Prostate gland (tissue), 2 donors: ENCODE measurements at regions not wholly inside any gene's neighbourhood (a gene's known extent, or its start where the extent isn't known, plus 50 kb on each side); places are given as distances from the start of the nearest gene placed in this dataset.

Experiments used
- DNase-seq: peaks from one replicate; pipeline ENCODE4 v3.0.0-alpha.2; 2019; ENCODE audit warnings: low spot score
- H3K27ac ChIP-seq, 2 donors: fragments of 200-600 bp; sonication (generic); 2 replicates each; pipeline ENCODE4 v1.5.1; 2017 to 2019
- H3K27me3 ChIP-seq: fragments of 200-600 bp; sonication (generic); replicated peaks from 2 replicates; pipeline ENCODE4 v1.5.1; 2019; ENCODE audit not compliant: insufficient read depth
- H3K36me3 ChIP-seq, 2 donors: fragments of 200-600 bp; sonication (generic); 1 replicate in 1 of 2; 2 replicates in 1 of 2; pipeline versions ENCODE4 v1.5.1 to v1.8.1; 2017 to 2019
- H3K4me1 ChIP-seq: fragments of 200-600 bp; sonication (generic); replicated peaks from 2 replicates; pipeline ENCODE4 v1.5.1; 2019
- H3K4me3 ChIP-seq, 2 donors: fragments of 200-600 bp; sonication (generic); 2 replicates each; pipeline ENCODE4 v1.5.1; 2017 to 2019
- H3K9me3 ChIP-seq: fragments of 200-600 bp; sonication (generic); 2 replicates; pipeline ENCODE4 v1.5.1; 2017
- POLR2A ChIP-seq: fragments of 450-650 bp; IDR thresholded peaks from one replicate; pipeline ENCODE4 v1.6.1; 2016; ENCODE audit warnings: antibody characterized with exemption, mild to moderate bottlenecking
- POLR2AphosphoS5 ChIP-seq: sonication (generic); formaldehyde crosslinking; IDR thresholded peaks from one replicate; pipeline ENCODE4 v1.6.1; 2017; ENCODE audit warnings: antibody characterized with exemption
- WGBS: methylation state at CpG from one replicate; pipeline ENCODE4 v1.1.5; 2018; 5-methylcytosine and 5-hydroxymethylcytosine counted together
- intact Hi-C: fragments of 100-400 bp; cut with DNase I; formaldehyde crosslinking; loops from one replicate; pipeline ENCODE4 v1.14.2; 2022
- TF ChIP-seq, protein P1 (sequence below), 4 experiments: fragments of 200-600 bp in 2 of 4; fragments of 450-650 bp in 2 of 4; sonication (generic) in 2 of 4; IDR thresholded peaks; 1 replicate in 3 of 4; 2 replicates in 1 of 4; pipeline ENCODE4 v1.5.1; 2016 to 2019; ENCODE audit warnings: antibody characterized with exemption in 4 of 4, mild to moderate bottlenecking in 2 of 4, moderate library complexity in 2 of 4

DNA sequence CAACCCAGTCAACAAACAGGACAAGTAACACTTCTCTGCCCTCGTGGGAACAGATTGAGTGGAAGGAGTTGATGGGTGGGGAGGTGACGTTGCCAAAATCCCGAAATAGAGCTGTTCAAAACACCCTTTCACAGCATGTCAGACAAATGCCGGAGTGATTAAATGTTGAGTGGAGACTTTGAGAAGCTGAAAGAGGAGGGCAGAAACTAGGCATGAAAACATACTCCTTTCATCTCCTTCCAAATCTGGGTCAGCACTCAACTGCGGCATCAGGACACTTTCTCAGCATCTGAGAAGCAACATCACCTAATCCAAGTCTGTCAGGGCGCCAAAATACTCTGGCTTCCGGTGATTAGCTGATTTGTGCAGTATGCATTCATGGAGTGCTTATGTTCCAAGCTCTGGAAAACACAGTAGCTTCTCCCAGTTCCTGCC lies 51.5 kb upstream of the MRI1 start:
- Histone ChIP-seq H3K27me3 (no peaks in the 10 kb centered on the region), H3K27ac (no peak overlapping the region), H3K36me3 (no peaks in the 10 kb centered on the region), H3K4me1 (no peaks in the 10 kb centered on the region), H3K9me3 (no peaks in the 10 kb centered on the region), H3K4me3 (no peak overlapping the region)
- intact Hi-C loops: no loop called here
- 27% methylated on average over 7 of the region's 7 CpGs for WGBS
- no peak for DNase-seq
- TF ChIP-seq POLR2A: no peak
- no peak for TF ChIP-seq POLR2AphosphoS5
- TF ChIP-seq, protein P1, sequence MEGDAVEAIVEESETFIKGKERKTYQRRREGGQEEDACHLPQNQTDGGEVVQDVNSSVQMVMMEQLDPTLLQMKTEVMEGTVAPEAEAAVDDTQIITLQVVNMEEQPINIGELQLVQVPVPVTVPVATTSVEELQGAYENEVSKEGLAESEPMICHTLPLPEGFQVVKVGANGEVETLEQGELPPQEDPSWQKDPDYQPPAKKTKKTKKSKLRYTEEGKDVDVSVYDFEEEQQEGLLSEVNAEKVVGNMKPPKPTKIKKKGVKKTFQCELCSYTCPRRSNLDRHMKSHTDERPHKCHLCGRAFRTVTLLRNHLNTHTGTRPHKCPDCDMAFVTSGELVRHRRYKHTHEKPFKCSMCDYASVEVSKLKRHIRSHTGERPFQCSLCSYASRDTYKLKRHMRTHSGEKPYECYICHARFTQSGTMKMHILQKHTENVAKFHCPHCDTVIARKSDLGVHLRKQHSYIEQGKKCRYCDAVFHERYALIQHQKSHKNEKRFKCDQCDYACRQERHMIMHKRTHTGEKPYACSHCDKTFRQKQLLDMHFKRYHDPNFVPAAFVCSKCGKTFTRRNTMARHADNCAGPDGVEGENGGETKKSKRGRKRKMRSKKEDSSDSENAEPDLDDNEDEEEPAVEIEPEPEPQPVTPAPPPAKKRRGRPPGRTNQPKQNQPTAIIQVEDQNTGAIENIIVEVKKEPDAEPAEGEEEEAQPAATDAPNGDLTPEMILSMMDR (IDR thresholded peaks at IDR 0.05): no peak

DNA sequence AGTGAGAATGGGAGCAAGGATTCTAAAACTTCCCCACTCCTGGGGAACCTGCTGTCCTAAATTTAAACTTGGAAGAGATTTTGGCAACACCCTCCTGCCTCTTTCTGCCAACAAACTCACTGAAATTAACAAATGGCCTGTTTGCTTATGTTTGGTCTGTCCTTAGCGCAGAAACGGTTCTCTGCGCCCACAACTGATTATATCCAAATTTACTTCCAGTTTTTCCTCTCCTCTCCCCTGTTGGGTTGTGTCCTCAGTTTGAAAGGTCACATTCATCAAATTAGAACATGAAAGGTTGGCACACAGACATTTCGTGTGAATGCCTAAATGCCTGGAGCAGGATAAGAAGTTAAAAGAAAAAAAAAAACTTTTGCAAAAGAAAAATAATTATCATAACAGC lies 56.4 kb upstream of the MRI1 start:
- no peaks in the 10 kb centered on the region for H3K4me1 ChIP-seq
- TF ChIP-seq POLR2A: no peak
- TF ChIP-seq, protein P1 (IDR thresholded peaks at IDR 0.05): no peak
- TF ChIP-seq POLR2AphosphoS5: no peak
- no peaks in the 10 kb centered on the region for H3K9me3 ChIP-seq
- DNase-seq: no peak
- intact Hi-C loops: no loop called here
- 5% methylated on average over 4 of the region's 4 CpGs for WGBS
- no peak overlapping the region for H3K4me3 ChIP-seq
- no peaks in the 10 kb centered on the region for H3K36me3 ChIP-seq
- H3K27me3 ChIP-seq: no peaks in the 10 kb centered on the region
- H3K27ac ChIP-seq: no peak overlapping the region

DNA sequence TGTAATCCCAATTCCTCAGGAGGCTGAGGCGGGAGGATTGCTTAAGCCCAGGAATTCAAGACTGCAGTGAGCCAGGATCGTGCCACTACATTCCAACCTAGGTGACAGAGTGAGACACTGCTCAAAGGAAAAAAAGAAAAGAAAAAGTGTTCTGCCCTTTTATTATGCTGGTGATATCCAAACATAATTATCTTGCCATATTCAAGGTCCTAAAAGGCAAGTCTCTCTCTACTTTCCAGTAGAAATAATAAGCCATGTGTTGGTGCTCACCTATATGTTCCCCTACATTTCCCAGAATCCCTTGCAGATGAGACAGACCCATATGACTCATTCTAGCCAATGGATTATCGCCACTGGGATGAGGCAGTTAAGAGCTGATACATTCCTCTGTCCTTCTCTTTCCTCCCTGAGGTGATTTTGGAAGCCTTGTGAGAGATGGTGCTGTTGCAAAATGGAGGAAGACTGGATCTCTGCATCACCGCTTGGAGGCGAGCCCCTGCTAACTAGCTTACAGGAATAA lies 58.3 kb upstream of the MRI1 start:
- 98% methylated on average over 5 of the region's 5 CpGs for WGBS

DNA sequence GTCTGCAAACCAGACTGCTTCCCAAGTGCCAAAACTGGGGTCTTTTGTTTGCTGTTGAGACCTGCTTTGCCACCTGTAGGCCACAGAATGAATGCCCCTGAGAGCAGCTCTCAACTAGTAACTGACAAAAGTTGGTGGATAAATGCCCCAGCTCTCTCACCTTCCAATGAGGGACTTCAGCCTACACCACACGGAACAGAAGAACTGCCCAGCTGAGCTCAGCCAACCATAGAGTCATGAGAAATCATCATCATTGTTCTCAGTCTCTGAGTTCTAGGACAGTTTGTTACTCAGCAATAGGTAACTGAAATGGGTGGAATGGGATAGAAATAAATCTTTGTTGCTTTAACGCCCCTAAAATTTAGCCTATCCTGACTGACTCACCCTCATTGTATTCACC lies 59.1 kb upstream of the MRI1 start:
- Histone ChIP-seq H3K9me3 (no peaks in the 10 kb centered on the region), H3K27ac (no peak overlapping the region), H3K36me3 (no peaks in the 10 kb centered on the region), H3K4me1 (no peaks in the 10 kb centered on the region), H3K27me3 (no peaks in the 10 kb centered on the region), H3K4me3 (no peak overlapping the region)
- TF ChIP-seq, protein P1 (IDR thresholded peaks at IDR 0.05): no peak
- TF ChIP-seq POLR2AphosphoS5 (no peak), POLR2A (no peak)
- WGBS: 94% methylated on average over 2 of the region's 2 CpGs
- no peak for DNase-seq
- intact Hi-C loops: no loop called here

More for the DNA sequence above, 58.3 kb upstream of the MRI1 start:
- Histone ChIP-seq H3K4me1 (no peaks in the 10 kb centered on the region), H3K36me3 (no peaks in the 10 kb centered on the region), H3K27ac (no peak overlapping the region), H3K9me3 (no peaks in the 10 kb centered on the region), H3K27me3 (no peaks in the 10 kb centered on the region), H3K4me3 (no peak overlapping the region)
- TF ChIP-seq POLR2A (no peak), POLR2AphosphoS5 (no peak)
- TF ChIP-seq, protein P1 (IDR thresholded peaks at IDR 0.05): no peak
- intact Hi-C loops: no loop called here
- no peak for DNase-seq

DNA sequence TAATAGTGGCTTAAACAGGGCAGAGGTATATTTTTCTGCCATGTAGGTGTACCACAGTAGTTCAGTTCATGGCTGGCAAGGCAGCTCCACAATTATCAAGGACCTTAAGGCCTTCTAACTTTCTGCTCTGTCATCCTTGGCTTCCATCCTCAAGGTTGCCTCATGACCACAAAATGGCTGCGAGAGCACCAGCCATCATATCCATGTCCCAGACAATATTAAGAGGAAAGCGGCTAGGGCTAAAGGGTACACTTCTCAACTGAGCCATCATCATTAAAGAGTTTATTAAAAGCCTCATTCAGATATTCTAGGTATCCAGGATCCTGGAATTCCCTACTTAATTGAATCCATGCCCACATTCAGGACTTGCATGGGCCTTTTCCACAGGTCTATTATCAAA lies 62.7 kb upstream of the MRI1 start:
- Histone ChIP-seq H3K27ac (no peak overlapping the region), H3K27me3 (no peaks in the 10 kb centered on the region), H3K36me3 (no peaks in the 10 kb centered on the region), H3K4me1 (no peaks in the 10 kb centered on the region), H3K4me3 (no peak overlapping the region), H3K9me3 (no peaks in the 10 kb centered on the region)
- 100% methylated on average over 2 of the region's 2 CpGs for WGBS
- TF ChIP-seq, protein P1 (IDR thresholded peaks at IDR 0.05): no peak
- TF ChIP-seq POLR2A (no peak), POLR2AphosphoS5 (no peak)
- intact Hi-C loops: no loop called here
- no peak for DNase-seq
